ENCODE measurements at regions not wholly inside any gene's neighbourhood (a gene's known extent, or its start where the extent isn't known, plus 50 kb on each side); places are given as distances from the start of the nearest gene placed in this dataset.

GRCh38 chr20:48278961-48279481, 493.7 kb upstream of the SULF2 start:
- no peak for TF ChIP-seq CTCF (IDR thresholded peaks at IDR 0.05)
- TF ChIP-seq POLR2A (IDR thresholded peaks at IDR 0.05), result no peak
